Osteocyte (in vitro differentiated cells): ENCODE measurements at regions not wholly inside any gene's neighbourhood (a gene's known extent, or its start where the extent isn't known, plus 50 kb on each side); places are given as distances from the start of the nearest gene placed in this dataset.
A peak's percentile ranks its signal among the peaks of the same experiment; 100 is the strongest.
"Not testable (repeated sequence)": the region's sequence is repeated elsewhere in the genome, so short reads cannot be mapped to it uniquely, and the experiment has no call there.

Source experiments
- DNase-seq: peaks from one replicate; pipeline ENCODE4 v3.0.0; 2021; ENCODE audit warnings: mixed read lengths; ENCODE audit not compliant: unreplicated experiment; ENCODE audit errors: extremely low spot score
- H3K27ac Mint-ChIP-seq: one replicate; pipeline ENCODE4 v1.8.0; 2021; ENCODE audit warnings: mild to moderate bottlenecking, mixed read lengths; ENCODE audit not compliant: unreplicated experiment
- H3K27me3 Mint-ChIP-seq: one replicate; pipeline ENCODE4 v1.8.0; 2021; ENCODE audit warnings: mixed read lengths; ENCODE audit not compliant: unreplicated experiment
- H3K36me3 Mint-ChIP-seq: one replicate; pipeline ENCODE4 v1.8.0; 2021; ENCODE audit warnings: mixed read lengths; ENCODE audit not compliant: unreplicated experiment
- H3K4me1 Mint-ChIP-seq: one replicate; pipeline ENCODE4 v1.8.0; 2021; ENCODE audit warnings: mixed read lengths; ENCODE audit not compliant: unreplicated experiment
- H3K4me3 Mint-ChIP-seq: one replicate; pipeline ENCODE4 v1.8.0; 2021; ENCODE audit warnings: mild to moderate bottlenecking, moderate library complexity, mixed read lengths; ENCODE audit not compliant: unreplicated experiment
- H3K9me3 Mint-ChIP-seq: one replicate; pipeline ENCODE4 v1.8.0; 2021; ENCODE audit warnings: mixed read lengths; ENCODE audit not compliant: unreplicated experiment
- CTCF ChIP-seq: fragments of 200-600 bp; sonication (generic); IDR thresholded peaks from 2 replicates; pipeline ENCODE4 v1.5.0; 2021; ENCODE audit warnings: antibody characterized with exemption, mild to moderate bottlenecking, moderate library complexity

GRCh38 chrX:40788698-40789097 is 53.4 kb upstream of the MED14 start:
- not testable (repeated sequence) for H3K27ac Mint-ChIP-seq, DNase-seq, H3K36me3 Mint-ChIP-seq, H3K27me3 Mint-ChIP-seq, H3K4me3 Mint-ChIP-seq
- Mint-ChIP-seq H3K4me1 (peaks cover 11% of the 10 kb centered on the region), H3K9me3 (peaks cover 11% of the 10 kb centered on the region)

- Mint-ChIP-seq H3K4me3 (no peak overlapping the region), H3K27ac (no peak overlapping the region), H3K9me3 (peaks cover 17% of the 10 kb centered on the region), H3K36me3 (no peaks in the 10 kb centered on the region), H3K27me3 (no peaks in the 10 kb centered on the region), H3K4me1 (peaks cover 11% of the 10 kb centered on the region)
- TF ChIP-seq CTCF = no peak
- DNase-seq = no peak
These were observed 57.1 kb upstream of the MED14 start for GRCh38 chrX:40792433-40792832.

- not testable (repeated sequence) for H3K27me3 Mint-ChIP-seq, DNase-seq, H3K36me3 Mint-ChIP-seq, H3K4me3 Mint-ChIP-seq
- Mint-ChIP-seq H3K27ac (peak overlapping the region; percentile 92), H3K4me1 (peaks cover 11% of the 10 kb centered on the region), H3K9me3 (peaks cover 21% of the 10 kb centered on the region)
These were observed 59.4 kb upstream of the MED14 start for GRCh38 chrX:40794829-40795130.

- peaks cover 20% of the 10 kb centered on the region for H3K9me3 Mint-ChIP-seq
- H3K4me3 Mint-ChIP-seq, H3K27me3 Mint-ChIP-seq, H3K36me3 Mint-ChIP-seq, H3K27ac Mint-ChIP-seq, DNase-seq, H3K4me1 Mint-ChIP-seq: not testable (repeated sequence)
These were observed 64.4 kb upstream of the MED14 start for GRCh38 chrX:40799745-40800144.

GRCh38 chrX:40805404-40805803 is 70.1 kb upstream of the MED14 start:
- Mint-ChIP-seq H3K27me3 (no peaks in the 10 kb centered on the region), H3K4me3 (no peak overlapping the region), H3K36me3 (no peaks in the 10 kb centered on the region), H3K27ac (no peak overlapping the region), H3K9me3 (peaks cover 2% of the 10 kb centered on the region), H3K4me1 (no peaks in the 10 kb centered on the region)
- no peak for TF ChIP-seq CTCF
- DNase-seq = peak; percentile 76

GRCh38 chrX:40806513-40807220 is 71.3 kb upstream of the MED14 start:
- no peak for TF ChIP-seq CTCF
- Mint-ChIP-seq H3K4me1 (no peaks in the 10 kb centered on the region), H3K27me3 (no peaks in the 10 kb centered on the region), H3K4me3 (no peak overlapping the region), H3K27ac (no peak overlapping the region), H3K36me3 (no peaks in the 10 kb centered on the region), H3K9me3 (no peaks in the 10 kb centered on the region)
- DNase-seq = peak; percentile 51
